ENCODE measurements at regions not wholly inside any gene's neighbourhood (a gene's known extent, or its start where the extent isn't known, plus 50 kb on each side); places are given as distances from the start of the nearest gene placed in this dataset.

DNA sequence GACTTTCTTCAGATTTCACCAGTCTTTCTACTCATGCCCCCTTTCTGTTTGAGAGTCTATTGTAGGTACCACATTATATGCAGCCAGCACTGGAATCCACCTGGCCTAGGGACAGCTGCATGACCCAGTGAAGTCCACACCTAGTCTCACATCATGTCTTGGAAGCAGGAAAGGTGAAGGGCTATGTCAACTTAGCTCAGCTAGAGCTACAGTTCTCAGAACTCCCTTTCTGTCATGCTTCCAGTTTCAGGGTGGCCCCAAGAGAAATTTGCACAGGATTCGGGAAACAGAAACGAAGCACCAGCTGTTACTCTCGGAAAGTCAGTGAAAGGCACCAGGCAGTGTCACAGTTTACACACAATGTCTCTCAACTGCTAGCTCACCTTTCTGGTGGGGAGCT, 51.6 kb upstream of the NLRP1 start:
- TF ChIP-seq, protein P1, sequence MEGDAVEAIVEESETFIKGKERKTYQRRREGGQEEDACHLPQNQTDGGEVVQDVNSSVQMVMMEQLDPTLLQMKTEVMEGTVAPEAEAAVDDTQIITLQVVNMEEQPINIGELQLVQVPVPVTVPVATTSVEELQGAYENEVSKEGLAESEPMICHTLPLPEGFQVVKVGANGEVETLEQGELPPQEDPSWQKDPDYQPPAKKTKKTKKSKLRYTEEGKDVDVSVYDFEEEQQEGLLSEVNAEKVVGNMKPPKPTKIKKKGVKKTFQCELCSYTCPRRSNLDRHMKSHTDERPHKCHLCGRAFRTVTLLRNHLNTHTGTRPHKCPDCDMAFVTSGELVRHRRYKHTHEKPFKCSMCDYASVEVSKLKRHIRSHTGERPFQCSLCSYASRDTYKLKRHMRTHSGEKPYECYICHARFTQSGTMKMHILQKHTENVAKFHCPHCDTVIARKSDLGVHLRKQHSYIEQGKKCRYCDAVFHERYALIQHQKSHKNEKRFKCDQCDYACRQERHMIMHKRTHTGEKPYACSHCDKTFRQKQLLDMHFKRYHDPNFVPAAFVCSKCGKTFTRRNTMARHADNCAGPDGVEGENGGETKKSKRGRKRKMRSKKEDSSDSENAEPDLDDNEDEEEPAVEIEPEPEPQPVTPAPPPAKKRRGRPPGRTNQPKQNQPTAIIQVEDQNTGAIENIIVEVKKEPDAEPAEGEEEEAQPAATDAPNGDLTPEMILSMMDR (conservative IDR thresholded peaks at IDR 0.05) = no peak

DNA sequence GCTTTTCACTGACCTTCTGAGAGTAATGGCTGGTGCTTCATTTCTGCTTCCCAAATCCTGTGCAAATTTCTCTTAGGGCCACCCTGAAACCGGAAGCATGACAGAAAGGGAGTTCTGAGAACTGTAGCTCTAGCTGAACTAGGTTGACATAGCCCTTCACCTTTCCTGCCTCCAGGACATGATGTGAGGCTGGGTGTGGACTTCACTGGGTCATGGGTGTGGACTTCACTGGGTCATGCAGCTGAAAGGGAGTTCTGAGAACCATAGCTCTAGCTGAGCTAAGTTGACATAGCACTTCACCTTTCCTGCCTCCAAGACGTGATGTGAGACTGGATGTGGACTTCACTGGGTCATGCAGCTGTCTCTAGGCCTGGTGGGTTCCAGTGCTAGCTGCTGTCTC, 54.3 kb upstream of the NLRP1 start:
- H3K27ac ChIP-seq = no peak overlapping the region
- TF ChIP-seq, protein P1 (conservative IDR thresholded peaks at IDR 0.05) = no peak

More for the DNA sequence above, 51.6 kb upstream of the NLRP1 start:
- H3K27ac ChIP-seq = no peak overlapping the region

DNA sequence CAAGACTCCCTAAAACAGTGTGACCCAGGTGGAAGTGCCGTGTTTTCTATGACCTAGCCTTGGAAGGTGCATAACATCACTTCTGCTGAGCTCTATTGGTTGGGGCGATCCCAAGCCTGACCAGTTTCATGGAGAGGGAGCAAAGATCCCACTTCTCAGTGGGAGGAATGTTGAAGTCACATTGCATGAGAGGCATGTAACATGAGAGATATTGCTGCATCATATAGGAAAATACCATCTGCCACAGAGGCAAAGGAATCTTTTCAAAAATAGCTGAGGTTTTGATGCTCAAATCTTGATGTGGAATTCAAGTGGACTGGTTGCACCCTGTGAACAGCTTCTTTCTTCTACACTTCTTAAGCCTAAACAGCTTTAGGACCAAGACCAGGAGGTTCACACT, 56.4 kb upstream of the NLRP1 start:
- TF ChIP-seq, protein P1 (conservative IDR thresholded peaks at IDR 0.05) = no peak

DNA sequence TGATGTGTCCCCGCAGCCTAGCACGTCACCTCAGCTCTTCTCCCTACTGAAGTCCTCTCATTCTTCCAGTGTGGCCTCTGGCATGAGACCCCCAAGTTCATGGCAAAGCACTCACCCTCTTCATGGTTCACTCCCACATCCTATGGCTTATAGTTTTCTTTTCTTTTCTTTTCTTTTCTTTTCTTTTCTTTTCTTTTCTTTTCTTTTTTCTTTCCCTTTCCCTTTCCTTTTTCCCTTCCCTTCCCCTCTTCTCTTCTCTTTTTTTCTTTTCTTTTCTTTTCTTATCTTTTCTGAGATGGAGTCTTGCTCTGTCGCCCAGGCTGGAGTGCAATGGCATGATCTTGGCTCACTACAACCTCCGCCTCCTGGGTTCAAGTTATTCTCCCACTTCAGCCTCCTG, 58.4 kb upstream of the NLRP1 start:
- TF ChIP-seq, protein P1 (conservative IDR thresholded peaks at IDR 0.05) = no peak
- no peak overlapping the region for H3K27ac ChIP-seq

More for the DNA sequence above, 56.4 kb upstream of the NLRP1 start:
- H3K27ac ChIP-seq = no peak overlapping the region

DNA sequence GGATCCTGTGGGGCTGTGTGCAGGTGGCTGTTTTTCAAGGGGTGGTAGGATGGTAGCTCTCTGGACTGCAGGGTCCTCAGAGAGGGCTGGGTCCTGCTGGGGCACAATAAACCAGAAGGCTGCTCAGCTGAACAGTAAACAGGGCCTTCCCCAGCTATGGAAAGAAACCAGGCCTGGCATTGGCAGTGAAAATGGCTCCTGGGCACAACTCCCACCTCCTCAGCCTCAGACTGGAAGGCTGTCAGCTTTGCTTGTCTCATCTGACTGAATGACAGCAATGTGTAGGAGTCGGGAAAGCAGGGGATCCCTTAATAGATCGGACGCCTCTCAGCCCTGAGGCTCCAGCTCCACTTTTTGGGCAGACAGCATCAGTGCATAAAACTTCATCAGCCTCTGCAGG, 59.8 kb upstream of the NLRP1 start:
- no peak overlapping the region for H3K27ac ChIP-seq
- TF ChIP-seq, protein P1 (conservative IDR thresholded peaks at IDR 0.05) = no peak

DNA sequence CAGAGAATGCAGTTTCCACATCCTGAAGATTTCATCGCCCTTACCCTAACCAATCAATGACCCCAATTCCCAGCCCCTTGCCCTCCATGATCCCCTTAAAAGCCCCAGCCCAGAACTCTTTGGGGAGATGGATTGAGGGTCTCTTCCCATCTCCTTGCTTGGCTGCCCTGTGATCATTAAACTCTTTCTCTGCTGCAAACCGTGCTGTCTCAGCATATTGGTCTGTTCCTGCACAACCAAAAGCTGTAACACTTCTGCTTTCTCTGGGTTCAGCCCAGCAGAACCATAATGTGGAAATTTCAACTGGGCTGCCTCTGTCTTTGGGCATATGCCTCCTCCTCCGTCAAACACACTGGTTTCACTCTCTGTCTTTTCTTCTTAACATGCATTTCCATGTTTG, 67.0 kb upstream of the NLRP1 start:
- TF ChIP-seq, protein P1 (conservative IDR thresholded peaks at IDR 0.05) = no peak
- H3K27ac ChIP-seq = no peak overlapping the region

DNA sequence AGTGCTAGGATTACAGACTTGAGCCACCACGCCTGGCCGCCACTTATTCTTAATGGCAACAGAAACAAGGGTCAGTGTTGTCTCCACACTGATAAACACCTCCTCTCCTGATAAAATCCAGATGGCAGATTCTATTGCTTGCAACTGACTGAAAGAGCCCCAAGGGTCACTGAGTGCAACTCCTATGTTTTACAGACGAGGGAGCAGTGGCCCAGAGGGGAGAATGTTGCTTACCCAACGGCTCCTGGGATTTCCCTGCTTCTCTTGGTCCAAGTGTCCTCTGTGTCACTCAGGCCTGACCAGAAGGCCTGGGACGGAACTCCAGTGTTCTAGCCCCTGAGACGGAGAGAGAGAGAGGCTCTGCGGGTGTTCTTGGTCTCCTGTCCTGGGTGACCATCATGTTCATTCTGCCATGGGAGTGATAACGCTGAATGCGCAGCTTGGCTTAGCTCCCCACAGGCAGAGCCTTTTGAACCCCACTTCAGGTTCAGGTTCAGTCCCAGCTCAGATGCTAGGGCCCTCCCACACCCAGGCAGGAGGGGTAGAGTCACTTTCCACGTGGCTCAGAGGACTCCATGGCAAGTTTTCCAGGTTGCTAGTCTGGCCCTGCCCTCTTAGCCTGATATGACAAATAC, 77.3 kb upstream of the NLRP1 start:
- no peak overlapping the region for H3K27ac ChIP-seq
- TF ChIP-seq, protein P1 (conservative IDR thresholded peaks at IDR 0.05) = no peak
